HCT116 (cell line): ENCODE measurements at regions not wholly inside any gene's neighbourhood (a gene's known extent, or its start where the extent isn't known, plus 50 kb on each side); places are given as distances from the start of the nearest gene placed in this dataset.

Experiments
- ELF1 ChIP-seq: IDR thresholded peaks from 2 replicates; pipeline ENCODE4 v1.6.1; 2012; ENCODE audit warnings: low read depth, borderline replicate concordance
- EZH2 ChIP-seq: fragments of 200-600 bp; sonication (generic); IDR thresholded peaks from 2 replicates; pipeline ENCODE4 v1.6.1; 2017; ENCODE audit warnings: antibody characterized with exemption, mixed run types
- EZH2phosphoT487 ChIP-seq: fragments of 200-600 bp; IDR thresholded peaks from 2 replicates; pipeline ENCODE4 v1.6.1; 2018; ENCODE audit warnings: antibody characterized with exemption, borderline replicate concordance
- MAX ChIP-seq: IDR thresholded peaks from 2 replicates; pipeline ENCODE4 v1.6.1; 2012
- POLR2A ChIP-seq: IDR thresholded peaks from 2 replicates; pipeline ENCODE4 v1.7.0; 2011; ENCODE audit warnings: borderline replicate concordance; ENCODE audit not compliant: insufficient read depth, insufficient read length; ENCODE audit errors: extremely low read depth
- POLR2AphosphoS5 ChIP-seq: IDR thresholded peaks from 2 replicates; pipeline ENCODE4 v1.6.1; 2011; ENCODE audit warnings: mild to moderate bottlenecking, low read depth, low read length, moderate library complexity
- REST ChIP-seq: IDR thresholded peaks from 2 replicates; pipeline ENCODE4 v1.6.1; 2012; ENCODE audit warnings: low read depth
- SIN3A ChIP-seq: IDR thresholded peaks from 2 replicates; pipeline ENCODE4 v1.6.1; 2012; ENCODE audit warnings: low read depth
- SP1 ChIP-seq: IDR thresholded peaks from 2 replicates; pipeline ENCODE4 v1.6.1; 2012; ENCODE audit warnings: low read depth
- SRF ChIP-seq: IDR thresholded peaks from 2 replicates; pipeline ENCODE4 v1.6.1; 2012; ENCODE audit warnings: low read depth
- YY1 ChIP-seq: IDR thresholded peaks from 2 replicates; pipeline ENCODE4 v1.6.1; 2011; ENCODE audit warnings: low read length, low read depth, moderate library complexity, mild to moderate bottlenecking; ENCODE audit not compliant: insufficient replicate concordance; ENCODE audit errors: extremely low read depth
- ZNF274 ChIP-seq: fragments of 200-500 bp; sonication (Bioruptor generic); IDR thresholded peaks from 2 replicates; pipeline ENCODE4 v1.6.1; 2014; ENCODE audit warnings: mild to moderate bottlenecking, low read depth, low read length, inconsistent platforms
- TF ChIP-seq, protein P1 (sequence below), 3 experiments: fragments of 200-600 bp in 1 of 3; sonication (generic) in 1 of 3; IDR thresholded peaks in 2 of 3; conservative IDR thresholded peaks in 1 of 3; 2 replicates each; pipeline ENCODE4 v1.5.1; 2012 to 2017; ENCODE audit warnings: low read depth in 2 of 3, low read length in 2 of 3, antibody characterized with exemption in 1 of 3, borderline replicate concordance in 1 of 3, control low read depth in 1 of 3, mild to moderate bottlenecking in 1 of 3, mixed read lengths in 1 of 3, mixed run types in 1 of 3, moderate library complexity in 1 of 3; ENCODE audit not compliant: insufficient read depth in 1 of 3

DNA sequence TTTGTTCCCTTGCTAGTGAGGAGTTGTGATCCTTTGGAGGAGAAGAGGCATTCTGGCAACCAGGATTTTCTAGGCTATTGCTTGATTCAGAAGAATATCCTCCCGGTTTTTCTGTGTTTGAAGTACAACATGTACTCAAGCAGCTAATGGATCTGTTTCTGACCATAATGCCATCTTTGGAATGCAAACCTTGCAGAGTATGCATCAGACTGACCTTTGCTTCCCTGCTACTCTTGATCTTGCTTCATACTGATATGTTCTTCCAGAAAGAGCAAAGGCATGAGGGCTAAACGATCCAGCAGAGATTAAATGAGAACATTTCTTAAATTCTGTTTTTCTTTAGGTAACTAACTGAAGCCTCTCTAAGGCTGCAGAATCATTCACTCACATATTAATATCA, 265.4 kb upstream of the SLC7A11 start:
- TF ChIP-seq EZH2phosphoT487 (no peak), REST (no peak), SP1 (no peak), POLR2A (no peak), YY1 (no peak), ZNF274 (no peak), MAX (no peak), SRF (no peak), SIN3A (no peak), EZH2 (no peak), ELF1 (no peak), POLR2AphosphoS5 (no peak)
- TF ChIP-seq, protein P1, sequence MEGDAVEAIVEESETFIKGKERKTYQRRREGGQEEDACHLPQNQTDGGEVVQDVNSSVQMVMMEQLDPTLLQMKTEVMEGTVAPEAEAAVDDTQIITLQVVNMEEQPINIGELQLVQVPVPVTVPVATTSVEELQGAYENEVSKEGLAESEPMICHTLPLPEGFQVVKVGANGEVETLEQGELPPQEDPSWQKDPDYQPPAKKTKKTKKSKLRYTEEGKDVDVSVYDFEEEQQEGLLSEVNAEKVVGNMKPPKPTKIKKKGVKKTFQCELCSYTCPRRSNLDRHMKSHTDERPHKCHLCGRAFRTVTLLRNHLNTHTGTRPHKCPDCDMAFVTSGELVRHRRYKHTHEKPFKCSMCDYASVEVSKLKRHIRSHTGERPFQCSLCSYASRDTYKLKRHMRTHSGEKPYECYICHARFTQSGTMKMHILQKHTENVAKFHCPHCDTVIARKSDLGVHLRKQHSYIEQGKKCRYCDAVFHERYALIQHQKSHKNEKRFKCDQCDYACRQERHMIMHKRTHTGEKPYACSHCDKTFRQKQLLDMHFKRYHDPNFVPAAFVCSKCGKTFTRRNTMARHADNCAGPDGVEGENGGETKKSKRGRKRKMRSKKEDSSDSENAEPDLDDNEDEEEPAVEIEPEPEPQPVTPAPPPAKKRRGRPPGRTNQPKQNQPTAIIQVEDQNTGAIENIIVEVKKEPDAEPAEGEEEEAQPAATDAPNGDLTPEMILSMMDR (IDR thresholded peaks at IDR 0.05 in 2 of 3, conservative IDR thresholded peaks at IDR 0.05 in 1 of 3; ENCODE audit: borderline replicate concordance in 1 of 3, insufficient read depth in 1 of 3, low read depth in 2 of 3, low read length in 2 of 3): no peak
